IPS-18a (cell line): ENCODE measurements at regions not wholly inside any gene's neighbourhood (a gene's known extent, or its start where the extent isn't known, plus 50 kb on each side); places are given as distances from the start of the nearest gene placed in this dataset.

Experiments
- H3K27ac ChIP-seq: one replicate; pipeline ENCODE4 v1.5.1; 2013; ENCODE audit warnings: low read length
- H3K27me3 ChIP-seq: one replicate; pipeline ENCODE4 v1.6.1; 2013; ENCODE audit warnings: mild to moderate bottlenecking, low read length; ENCODE audit not compliant: control insufficient read depth, insufficient read depth
- H3K36me3 ChIP-seq: one replicate; pipeline ENCODE4 v1.6.1; 2013; ENCODE audit warnings: low read depth, low read length; ENCODE audit not compliant: control insufficient read depth
- H3K4me1 ChIP-seq: one replicate; pipeline ENCODE4 v1.6.1; 2013; ENCODE audit warnings: low read depth, low read length; ENCODE audit not compliant: control insufficient read depth
- H3K4me3 ChIP-seq: one replicate; pipeline ENCODE4 v1.5.1; 2013; ENCODE audit warnings: low read length
- H3K9ac ChIP-seq: one replicate; pipeline ENCODE4 v1.6.1; 2013; ENCODE audit warnings: mild to moderate bottlenecking, low read length, moderate library complexity
- H3K9me3 ChIP-seq: one replicate; pipeline ENCODE4 v1.6.1; 2013; ENCODE audit warnings: low read depth, low read length; ENCODE audit not compliant: control insufficient read depth

DNA sequence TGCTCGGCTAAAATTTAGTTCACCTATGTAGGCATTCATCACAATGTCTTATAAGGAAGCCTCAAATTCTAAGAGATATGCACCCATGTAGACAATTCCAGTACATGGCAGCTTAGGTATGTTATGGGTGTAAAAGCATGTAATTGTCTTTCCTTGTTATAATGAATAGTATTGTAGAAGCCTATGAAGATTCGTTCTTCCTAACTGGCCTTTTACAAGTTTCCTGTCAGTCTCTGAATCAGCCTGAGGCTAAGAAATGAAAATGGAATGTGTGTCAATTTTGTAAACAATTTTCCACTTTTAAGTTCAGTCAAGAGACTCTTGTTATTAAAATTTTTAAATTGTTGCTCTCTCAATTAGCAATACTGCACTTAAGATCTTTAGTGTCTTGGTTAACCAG lies 189.9 kb upstream of the GALNT5 start:
- no peak overlapping the region for H3K27ac ChIP-seq
- no peaks in the 10 kb centered on the region for H3K36me3 ChIP-seq

GRCh38 chr2:157068237-157068636 lies 189.3 kb upstream of the GALNT5 start:
- Histone ChIP-seq H3K9ac (no peak overlapping the region), H3K4me1 (no peaks in the 10 kb centered on the region), H3K27me3 (no peaks in the 10 kb centered on the region), H3K27ac (no peak overlapping the region), H3K4me3 (no peak overlapping the region), H3K9me3 (no peaks in the 10 kb centered on the region), H3K36me3 (no peaks in the 10 kb centered on the region)

More for the DNA sequence above, 189.9 kb upstream of the GALNT5 start:
- H3K27me3 ChIP-seq = no peaks in the 10 kb centered on the region
- no peaks in the 10 kb centered on the region for H3K4me1 ChIP-seq
- H3K9me3 ChIP-seq = no peaks in the 10 kb centered on the region
- no peak overlapping the region for H3K4me3 ChIP-seq
- H3K9ac ChIP-seq = no peak overlapping the region

DNA sequence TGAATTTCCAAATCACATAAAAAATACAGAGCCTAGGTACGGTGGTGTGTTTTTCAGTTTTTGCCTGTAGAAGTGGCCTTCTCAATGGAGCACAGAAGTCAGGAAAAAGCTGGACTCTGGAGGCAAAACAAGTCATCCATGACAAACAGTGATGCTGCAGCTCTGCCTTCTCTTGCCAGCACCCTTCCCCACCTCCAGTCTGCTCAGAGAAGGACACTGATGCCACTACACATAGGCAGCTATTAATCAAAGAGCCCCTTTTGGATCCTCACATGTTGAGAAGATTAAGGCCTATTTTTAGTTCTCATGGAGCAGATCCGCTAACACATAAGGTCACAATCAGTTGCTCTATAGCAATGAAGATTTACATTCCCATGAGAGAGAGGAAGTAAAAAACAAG lies 181.6 kb upstream of the GALNT5 start:
- Histone ChIP-seq H3K9ac (no peak overlapping the region), H3K36me3 (no peaks in the 10 kb centered on the region), H3K27me3 (no peaks in the 10 kb centered on the region), H3K27ac (no peak overlapping the region), H3K9me3 (no peaks in the 10 kb centered on the region), H3K4me1 (no peaks in the 10 kb centered on the region), H3K4me3 (no peak overlapping the region)

DNA sequence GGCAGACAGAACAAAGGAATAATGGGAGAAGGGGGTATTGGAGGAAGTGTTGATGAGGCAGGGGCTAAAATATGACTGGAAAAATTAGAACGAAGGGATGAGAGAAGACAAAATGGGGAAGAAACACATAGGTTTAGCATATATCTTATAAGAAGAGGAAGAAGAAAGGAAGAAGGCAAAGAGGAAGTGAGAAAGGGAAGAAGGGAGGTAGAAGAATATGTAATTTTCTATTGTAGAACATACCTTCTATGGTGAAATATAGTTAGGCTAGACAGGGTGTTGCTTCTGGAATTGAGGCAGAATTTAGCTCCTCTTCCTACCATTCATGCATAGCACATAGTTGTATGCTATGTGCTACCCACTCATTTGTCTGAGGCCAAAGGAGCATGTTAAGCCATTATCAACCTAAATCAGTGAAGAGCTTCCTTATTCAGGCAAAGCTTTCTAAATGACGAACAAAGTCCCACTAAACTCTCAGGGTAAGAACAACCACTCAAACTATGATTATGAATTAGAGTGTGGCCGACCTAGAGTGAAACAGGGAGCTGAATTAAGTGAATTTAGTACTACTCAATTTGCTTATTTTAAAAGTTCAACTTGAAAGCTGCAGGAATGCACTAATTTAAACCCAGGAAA lies 180.9 kb upstream of the GALNT5 start:
- no peak overlapping the region for H3K4me3 ChIP-seq
- no peak overlapping the region for H3K27ac ChIP-seq
- no peaks in the 10 kb centered on the region for H3K4me1 ChIP-seq
- H3K9ac ChIP-seq = no peak overlapping the region
- no peaks in the 10 kb centered on the region for H3K36me3 ChIP-seq
- no peaks in the 10 kb centered on the region for H3K9me3 ChIP-seq
- H3K27me3 ChIP-seq = no peaks in the 10 kb centered on the region

DNA sequence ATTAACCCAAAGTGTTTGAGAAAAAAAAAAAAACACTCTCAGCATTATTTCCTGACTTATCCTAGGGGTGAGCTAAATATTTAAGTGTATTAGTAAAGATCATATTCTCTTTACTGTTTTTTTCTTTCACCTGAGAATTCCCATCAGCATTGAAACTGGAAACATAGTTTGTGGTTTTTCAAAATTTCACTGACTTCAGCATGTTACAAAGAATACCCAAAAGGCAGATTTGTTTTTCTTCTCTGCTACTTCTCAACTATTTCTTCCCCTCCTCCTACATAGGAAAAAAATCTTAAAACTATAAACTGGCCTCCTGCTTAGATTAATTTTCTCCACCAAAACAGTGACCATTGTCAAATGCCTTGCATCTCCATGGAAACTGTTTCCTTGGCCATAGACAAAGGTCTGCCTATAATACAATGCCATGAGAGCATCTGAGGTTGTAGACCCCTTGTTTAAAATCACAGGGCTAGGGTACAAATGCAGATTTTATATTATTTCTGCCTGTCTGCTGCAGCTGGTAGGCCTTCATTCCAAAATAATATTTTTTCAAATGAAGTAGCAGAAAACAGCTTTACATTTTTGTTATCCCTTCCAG lies 179.7 kb upstream of the GALNT5 start:
- Histone ChIP-seq H3K27me3 (no peaks in the 10 kb centered on the region), H3K27ac (no peak overlapping the region), H3K4me3 (no peak overlapping the region), H3K9ac (no peak overlapping the region), H3K4me1 (no peaks in the 10 kb centered on the region), H3K36me3 (no peaks in the 10 kb centered on the region), H3K9me3 (no peaks in the 10 kb centered on the region)

GRCh38 chr2:157082950-157083349 lies 174.6 kb upstream of the GALNT5 start:
- Histone ChIP-seq H3K9me3 (no peaks in the 10 kb centered on the region), H3K27ac (no peak overlapping the region), H3K9ac (no peak overlapping the region), H3K36me3 (no peaks in the 10 kb centered on the region), H3K27me3 (no peaks in the 10 kb centered on the region), H3K4me1 (no peaks in the 10 kb centered on the region), H3K4me3 (no peak overlapping the region)

DNA sequence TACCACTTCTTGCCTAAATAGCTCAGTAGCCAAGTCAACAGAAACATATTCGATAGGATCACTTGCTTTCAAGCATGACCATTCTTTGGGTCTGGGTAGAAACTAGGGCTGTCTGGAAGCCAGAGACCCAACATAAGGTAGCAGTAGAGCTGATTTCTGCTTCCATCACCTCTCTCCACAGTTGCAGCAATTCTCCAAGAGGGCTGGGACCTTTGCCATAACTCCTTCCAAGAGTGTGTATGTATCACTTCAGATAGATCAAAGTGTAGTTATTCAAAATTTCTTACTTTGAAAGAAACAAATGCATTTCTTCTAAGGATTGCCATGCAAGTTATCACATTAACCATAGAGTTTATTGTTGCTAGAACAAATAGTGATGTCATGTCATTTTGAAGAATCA lies 172.0 kb upstream of the GALNT5 start:
- Histone ChIP-seq H3K9me3 (no peaks in the 10 kb centered on the region), H3K4me3 (no peak overlapping the region), H3K9ac (no peak overlapping the region), H3K27ac (no peak overlapping the region), H3K27me3 (no peaks in the 10 kb centered on the region), H3K36me3 (no peaks in the 10 kb centered on the region), H3K4me1 (no peaks in the 10 kb centered on the region)

- no peaks in the 10 kb centered on the region for H3K9me3 ChIP-seq
- H3K9ac ChIP-seq = no peak overlapping the region
- no peaks in the 10 kb centered on the region for H3K4me1 ChIP-seq
- no peak overlapping the region for H3K4me3 ChIP-seq
- H3K27ac ChIP-seq = no peak overlapping the region
- H3K27me3 ChIP-seq = no peaks in the 10 kb centered on the region
- no peaks in the 10 kb centered on the region for H3K36me3 ChIP-seq
These were observed 170.0 kb upstream of the GALNT5 start for GRCh38 chr2:157087373-157088002.

DNA sequence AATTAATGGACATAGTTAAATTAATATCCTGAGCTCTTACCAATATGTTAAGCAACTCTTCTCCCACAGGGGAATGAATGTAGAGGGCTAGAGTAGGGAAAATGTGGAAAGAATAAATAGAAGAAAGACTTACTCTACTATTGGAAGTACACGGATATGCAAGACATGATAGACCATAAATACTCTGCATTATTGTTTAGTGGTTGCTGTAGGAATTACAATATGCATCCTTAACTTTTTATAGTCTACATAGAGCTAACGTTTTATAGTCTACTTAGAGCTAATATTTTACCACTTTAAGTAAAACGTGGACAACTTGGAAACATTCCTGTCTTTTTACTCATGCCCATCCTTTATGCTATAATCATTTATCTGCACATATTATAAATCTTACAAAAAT lies 163.8 kb upstream of the GALNT5 start:
- Histone ChIP-seq H3K9me3 (no peaks in the 10 kb centered on the region), H3K27me3 (no peaks in the 10 kb centered on the region), H3K4me1 (no peaks in the 10 kb centered on the region), H3K27ac (no peak overlapping the region), H3K36me3 (no peaks in the 10 kb centered on the region), H3K9ac (no peak overlapping the region), H3K4me3 (no peak overlapping the region)

DNA sequence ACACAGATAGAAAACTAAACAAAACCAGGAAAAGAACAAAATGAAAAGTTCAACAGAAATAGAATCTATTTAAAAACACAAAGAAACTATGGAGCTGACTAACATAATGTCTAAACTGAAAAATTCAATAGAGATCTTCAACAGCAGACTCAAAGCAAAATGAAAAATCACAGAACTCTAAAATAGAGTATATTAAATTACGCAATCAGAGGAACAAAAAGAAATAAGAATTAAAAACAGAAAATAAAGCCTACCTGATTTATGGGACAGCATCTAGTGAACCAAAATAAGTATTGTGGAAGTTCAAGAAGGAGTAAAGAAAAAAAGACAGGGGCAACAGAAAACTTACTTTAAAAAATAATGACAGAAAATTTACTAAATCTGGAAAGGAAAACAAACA lies 152.1 kb upstream of the GALNT5 start:
- Histone ChIP-seq H3K9ac (no peak overlapping the region), H3K4me3 (no peak overlapping the region)

DNA sequence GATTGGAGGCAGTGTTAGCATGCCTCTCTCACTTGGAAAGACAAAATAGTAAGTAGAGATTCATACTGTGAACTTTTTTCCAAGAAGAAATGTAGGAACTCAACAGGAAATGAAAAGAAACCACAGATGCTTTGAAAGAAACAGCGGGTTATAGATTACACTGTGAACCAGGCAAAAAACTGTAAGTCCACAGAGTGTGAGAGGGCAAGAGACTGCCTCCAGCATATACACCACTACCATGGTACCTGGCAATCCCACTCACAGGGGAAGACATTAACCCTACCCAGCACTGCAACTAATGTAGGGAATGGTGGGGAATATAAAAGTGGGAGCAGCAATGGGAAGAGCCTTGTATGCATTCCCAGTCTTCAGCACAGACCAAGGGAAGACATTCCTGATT lies 150.6 kb upstream of the GALNT5 start:
- no peaks in the 10 kb centered on the region for H3K9me3 ChIP-seq
- H3K9ac ChIP-seq = no peak overlapping the region
- no peaks in the 10 kb centered on the region for H3K36me3 ChIP-seq
- H3K27me3 ChIP-seq = no peaks in the 10 kb centered on the region
- H3K27ac ChIP-seq = no peak overlapping the region
- H3K4me1 ChIP-seq = no peaks in the 10 kb centered on the region
- H3K4me3 ChIP-seq = no peak overlapping the region

More for the DNA sequence above, 152.1 kb upstream of the GALNT5 start:
- H3K27ac ChIP-seq = no peak overlapping the region
- H3K36me3 ChIP-seq = no peaks in the 10 kb centered on the region
- no peaks in the 10 kb centered on the region for H3K27me3 ChIP-seq
- H3K9me3 ChIP-seq = no peaks in the 10 kb centered on the region
- H3K4me1 ChIP-seq = no peaks in the 10 kb centered on the region

GRCh38 chr2:157107460-157107859 lies 150.0 kb upstream of the GALNT5 start:
- Histone ChIP-seq H3K4me3 (no peak overlapping the region), H3K27me3 (no peaks in the 10 kb centered on the region), H3K36me3 (no peaks in the 10 kb centered on the region), H3K9ac (no peak overlapping the region), H3K27ac (no peak overlapping the region), H3K4me1 (no peaks in the 10 kb centered on the region), H3K9me3 (no peaks in the 10 kb centered on the region)
